IPS-NIHi7 (cell line): ENCODE measurements at regions not wholly inside any gene's neighbourhood (a gene's known extent, or its start where the extent isn't known, plus 50 kb on each side); places are given as distances from the start of the nearest gene placed in this dataset.
A peak's percentile ranks its signal among the peaks of the same experiment; 100 is the strongest.
"Not testable (repeated sequence)": the region's sequence is repeated elsewhere in the genome, so short reads cannot be mapped to it uniquely, and the experiment has no call there.

Experiments used
- DNase-seq: peaks from one replicate; pipeline ENCODE4 v3.0.0; 2012; ENCODE audit warnings: mixed read lengths; ENCODE audit errors: extremely low spot score

DNA sequence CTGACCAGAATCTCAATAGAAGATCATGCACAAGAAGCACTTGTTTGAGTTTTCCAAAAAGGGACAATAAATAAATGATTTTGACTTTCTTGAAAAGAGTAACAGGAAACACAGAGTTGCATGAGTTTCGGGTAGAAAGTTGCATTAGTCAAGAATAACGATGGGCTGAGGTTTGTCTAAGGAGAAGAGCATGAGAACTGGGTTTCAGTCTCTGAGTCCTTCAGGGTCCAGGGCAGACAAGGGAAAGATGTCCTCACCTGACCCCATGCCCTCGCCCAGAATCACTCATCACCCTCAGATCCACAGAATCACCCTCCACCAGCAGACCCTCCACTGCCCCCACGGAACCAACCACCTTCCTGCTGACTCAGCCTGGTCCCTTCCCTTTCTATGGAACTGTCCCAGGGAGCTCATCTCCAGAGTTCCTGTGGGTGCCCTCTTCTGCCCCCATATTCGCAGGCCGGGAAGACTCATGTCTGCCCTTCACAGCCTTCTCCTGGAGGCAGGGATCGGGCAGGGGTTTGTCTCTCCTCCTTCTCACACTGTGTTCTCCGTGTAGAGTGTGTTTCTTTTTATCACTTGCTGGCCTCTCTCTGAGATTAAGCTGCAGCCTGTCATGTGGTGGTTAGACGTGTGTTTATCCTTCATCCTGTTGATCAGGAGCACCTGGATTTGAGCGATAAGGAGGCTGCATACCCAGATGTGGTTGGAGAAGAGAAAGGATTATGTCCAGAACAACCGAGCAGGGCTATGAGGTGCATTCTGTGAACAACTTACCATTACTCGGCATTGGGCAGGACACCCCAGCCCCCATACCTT is 442.6 kb downstream of the MAT2B start:
- DNase-seq = no peak

DNA sequence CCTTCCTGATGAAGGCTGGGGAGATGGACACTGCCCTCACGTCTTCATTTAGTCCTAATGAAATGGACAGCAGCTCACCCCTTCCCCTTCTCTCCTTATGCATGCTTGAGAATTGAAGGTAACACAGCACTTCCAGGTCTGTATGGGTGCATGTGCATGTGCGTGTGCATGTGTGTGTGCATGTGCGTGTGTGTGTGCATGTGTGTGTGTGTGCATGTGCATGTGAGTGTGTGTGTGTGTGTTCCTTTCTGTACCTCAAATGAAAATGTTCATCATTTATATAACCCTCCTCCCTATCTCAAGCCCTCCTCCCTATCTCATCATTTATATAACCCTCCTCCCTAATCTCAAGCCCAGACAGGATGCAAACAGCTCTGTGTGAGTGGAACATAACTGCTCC is 444.8 kb downstream of the MAT2B start:
- no peak for DNase-seq

DNA sequence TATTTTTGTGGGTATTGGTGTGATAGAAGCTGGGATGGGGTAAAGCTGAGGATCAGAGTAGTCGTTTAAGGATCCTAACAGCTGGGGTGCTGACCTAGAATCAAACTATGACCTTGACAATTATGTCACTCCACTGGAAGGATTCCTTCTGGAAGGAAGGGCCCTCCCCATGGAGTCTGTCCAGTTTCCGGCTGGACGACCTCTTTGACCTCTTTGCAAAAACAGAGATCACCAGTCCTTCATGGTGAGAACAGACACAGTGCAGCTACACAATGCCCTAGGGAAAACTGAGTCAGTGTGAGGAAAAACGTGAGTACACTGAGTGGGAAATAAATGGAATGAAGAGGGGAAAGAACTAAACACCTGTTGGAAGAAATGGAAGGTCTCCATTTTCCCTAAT is 445.6 kb downstream of the MAT2B start:
- no peak for DNase-seq

DNA sequence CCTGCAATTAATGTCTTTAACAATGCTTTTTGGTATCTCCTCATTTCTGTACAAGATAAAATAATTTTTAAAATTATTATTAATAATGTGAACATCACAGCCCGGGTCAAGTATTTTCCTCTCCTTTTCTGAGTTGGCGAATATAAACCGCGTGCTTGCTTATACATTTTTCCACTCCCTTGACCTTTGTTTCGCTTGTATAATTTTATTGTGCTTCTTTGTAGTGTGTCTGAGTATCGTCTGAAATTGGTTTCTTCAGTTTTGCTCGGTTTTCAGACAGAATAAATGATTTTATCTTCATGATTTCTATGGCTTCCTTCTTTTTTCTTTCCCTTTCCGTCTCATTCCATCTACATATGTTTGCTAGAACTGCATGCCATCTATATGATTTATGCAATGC is 448.5 kb downstream of the MAT2B start:
- no peak for DNase-seq

DNA sequence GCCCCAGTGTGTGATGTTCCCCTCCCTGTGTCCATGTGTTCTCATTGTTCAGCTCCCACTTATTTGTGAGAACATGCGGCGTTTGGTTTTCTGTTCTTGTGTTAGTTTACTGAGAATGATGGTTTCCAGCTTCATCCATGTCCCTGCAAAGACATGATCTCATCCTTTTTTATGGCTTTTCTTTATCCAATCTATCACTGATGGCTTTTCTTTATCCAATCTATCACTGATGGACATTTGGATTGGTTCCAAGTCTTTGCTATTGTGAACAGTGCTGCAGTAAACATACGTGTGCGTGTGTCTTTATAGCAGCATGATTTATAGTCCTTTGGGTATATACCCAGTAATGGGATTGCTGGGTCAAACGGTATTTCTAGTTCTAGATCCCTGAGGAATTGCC is 455.8 kb downstream of the MAT2B start:
- DNase-seq = not testable (repeated sequence)

DNA sequence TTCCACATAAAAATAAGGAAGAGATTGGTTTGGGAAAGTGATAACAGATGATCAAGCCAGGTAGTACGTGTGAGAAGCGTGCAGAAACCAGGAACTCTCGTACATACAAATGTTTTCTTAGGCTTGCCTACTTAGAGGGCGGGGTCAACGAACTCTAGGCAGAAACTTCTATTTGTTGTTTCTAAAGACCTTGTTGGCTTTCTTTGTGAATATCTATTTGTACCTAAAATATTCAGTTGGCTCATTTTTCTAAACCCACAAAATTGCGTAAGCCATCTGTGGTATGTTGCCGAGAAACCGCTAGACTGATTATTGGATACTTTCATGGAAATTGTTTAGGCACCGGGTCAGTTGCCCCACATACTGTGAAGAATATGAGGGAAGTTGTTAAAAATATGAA is 458.5 kb downstream of the MAT2B start:
- no peak for DNase-seq

DNA sequence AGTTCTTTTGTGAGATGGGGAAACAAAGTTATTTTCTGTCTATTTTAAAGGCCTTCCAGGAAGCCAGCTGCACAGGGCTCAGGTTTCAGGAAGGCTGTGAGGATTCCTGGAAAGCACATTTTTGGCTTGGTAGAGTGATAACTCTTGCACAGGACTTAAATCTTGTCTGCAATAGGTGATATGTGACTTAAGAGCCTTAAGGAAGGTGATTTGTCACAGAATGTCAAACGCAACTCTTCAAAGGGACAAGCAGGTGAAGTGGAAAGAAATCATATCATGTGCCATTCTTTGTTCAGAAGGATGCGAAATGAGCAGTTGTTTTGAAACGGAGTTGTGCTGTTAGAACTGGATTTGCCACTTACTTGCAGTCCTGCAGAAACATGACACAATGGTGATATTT is 459.3 kb downstream of the MAT2B start:
- no peak for DNase-seq

DNA sequence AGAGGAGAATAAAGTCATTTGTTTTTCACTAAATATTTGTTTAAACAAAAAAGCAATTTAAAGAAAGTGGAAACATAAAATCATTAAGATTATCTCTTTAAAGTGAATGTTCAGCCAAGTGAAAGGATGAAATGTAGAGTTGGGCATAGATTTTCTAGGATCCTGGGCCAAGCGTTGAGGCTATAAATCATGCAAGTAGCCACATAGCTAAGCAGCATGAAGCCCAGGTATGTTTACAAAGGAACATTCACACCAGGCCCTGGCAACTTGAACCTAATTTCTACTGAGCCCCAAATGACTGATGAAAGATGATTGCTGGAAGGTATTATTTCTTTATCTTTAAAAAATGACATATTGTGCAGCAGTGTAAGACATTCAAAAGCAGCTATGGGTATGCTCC is 461.8 kb downstream of the MAT2B start:
- DNase-seq = no peak

DNA sequence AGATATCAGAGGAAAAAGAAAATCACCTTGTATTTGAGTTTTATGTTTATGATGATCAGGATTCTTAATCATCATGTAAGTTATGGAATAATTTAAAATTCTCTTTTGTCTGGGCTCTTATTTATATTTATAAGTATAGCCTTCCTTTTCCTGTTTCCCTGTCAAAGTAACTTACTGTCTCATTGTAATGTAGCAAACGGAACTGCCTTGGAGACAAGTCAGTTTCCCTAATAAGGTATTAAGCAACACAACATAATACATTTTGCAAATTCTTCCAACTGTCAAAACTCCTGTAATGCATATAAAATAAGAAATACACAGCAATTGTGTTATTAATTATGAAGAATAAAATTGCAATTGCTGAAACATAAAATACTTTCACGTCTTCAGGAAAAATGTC is 463.2 kb downstream of the MAT2B start:
- DNase-seq = no peak

DNA sequence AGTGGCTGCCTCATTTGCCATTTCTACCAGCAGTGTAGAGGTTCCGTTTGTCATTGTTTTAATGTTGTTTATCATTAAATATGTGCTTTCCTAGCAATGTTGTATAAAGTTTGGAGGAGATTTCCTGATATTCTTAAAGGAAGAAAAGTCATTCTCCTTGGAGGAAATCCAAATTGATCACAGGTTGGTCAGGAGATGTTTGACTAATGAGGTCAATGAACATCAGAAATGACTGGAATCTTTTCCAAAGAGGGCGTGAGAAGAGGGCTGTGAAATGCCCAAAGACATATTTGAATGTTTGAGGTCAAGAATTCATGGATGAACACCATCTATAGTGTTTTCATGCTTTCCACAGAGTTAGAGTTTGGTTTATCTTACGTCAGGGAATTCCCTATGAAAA is 471.3 kb downstream of the MAT2B start:
- DNase-seq = no peak

DNA sequence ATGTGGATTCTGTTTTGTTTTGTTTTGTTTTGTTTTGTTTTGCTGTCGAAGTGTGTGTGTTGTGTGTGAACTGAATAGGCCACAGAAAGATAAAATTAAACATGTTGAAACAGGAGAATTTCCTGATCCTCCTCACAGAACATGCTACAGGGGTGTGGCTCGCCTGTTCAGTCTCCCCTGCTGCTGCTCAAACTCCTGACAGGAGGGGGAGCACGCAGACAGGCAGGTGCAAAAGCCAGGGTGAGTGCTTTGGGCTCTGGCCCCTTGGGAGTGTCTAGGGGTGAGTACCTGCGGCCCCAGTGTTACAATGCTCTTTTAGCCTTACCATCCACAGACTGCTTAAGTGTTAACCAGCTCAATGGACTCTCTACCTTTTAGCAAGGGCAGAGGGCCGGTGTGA is 473.5 kb downstream of the MAT2B start:
- peak; percentile 19 for DNase-seq

DNA sequence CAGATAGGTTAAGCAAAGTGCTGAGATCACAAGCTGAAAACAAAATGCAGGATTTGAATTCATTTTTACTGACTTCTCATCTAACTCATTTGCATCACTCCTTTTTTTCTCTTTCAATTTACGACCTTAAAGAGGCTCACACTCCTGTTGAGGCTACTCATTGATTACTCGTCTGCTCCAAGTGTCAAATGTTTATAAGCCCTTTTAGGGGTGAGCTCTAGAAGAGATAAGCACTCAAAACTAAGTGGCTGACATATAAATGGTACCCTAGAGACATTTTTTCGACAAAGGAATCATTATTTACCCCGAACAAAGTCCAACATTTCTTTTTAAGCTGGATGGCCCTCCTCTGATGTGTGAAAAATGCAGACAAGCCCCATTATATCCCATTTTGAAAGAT is 483.1 kb downstream of the MAT2B start:
- DNase-seq = no peak

DNA sequence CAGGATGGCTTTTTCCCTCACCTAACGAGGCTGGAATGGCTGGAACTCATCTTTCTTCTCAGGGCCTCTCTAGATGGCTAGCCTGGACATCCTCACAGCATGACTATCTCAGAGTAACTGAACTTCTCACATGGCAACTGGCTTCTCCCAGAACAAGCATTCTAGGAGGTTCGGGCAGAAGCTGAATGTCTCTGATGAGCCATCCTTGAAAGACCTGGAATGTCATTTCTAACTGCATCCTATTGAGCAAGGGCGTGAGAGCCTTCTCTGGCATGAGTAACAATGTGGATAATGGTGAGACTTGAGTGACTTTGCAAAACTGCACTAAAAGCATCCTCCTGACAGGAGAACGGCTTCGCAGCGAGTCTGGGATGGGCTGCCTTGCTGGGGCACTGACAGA is 487.7 kb downstream of the MAT2B start:
- no peak for DNase-seq

DNA sequence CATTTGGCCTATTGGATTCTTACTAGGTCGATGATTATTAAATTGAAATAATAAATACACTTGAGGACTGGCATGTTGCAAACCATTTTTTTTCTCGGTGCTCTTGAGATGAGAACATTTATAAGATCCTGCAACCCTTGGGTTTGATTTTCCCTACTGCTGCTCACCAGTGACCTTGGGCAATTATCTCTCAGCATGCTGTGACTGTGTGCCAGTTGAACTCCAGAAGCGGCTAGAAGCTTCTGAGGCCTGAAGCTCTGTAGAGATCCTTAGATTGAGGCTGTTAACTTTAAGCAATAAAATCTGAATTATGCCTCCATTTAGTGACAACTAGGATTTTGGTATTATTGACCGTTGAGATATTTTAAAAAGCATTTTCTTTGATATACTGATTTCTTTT is 489.8 kb downstream of the MAT2B start:
- no peak for DNase-seq

DNA sequence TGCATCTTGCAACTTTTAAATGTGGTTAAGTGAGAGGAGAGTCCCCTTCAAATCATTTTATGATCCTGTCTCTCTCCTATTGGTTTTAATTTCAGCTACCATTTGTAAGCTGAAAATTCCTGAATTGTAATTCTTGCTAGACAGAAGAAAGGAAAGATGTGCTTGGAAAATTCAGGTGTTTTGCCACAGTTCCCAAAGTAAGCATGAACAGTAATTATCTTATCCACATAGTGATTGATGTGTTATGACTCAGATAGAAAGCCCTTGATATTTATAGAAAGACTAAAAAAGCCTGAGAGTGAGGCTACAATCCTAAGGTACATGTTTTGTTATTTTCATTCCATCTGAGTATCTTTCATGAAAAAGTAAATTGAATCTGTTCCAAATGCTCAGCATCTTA is 492.5 kb downstream of the MAT2B start:
- DNase-seq = no peak

DNA sequence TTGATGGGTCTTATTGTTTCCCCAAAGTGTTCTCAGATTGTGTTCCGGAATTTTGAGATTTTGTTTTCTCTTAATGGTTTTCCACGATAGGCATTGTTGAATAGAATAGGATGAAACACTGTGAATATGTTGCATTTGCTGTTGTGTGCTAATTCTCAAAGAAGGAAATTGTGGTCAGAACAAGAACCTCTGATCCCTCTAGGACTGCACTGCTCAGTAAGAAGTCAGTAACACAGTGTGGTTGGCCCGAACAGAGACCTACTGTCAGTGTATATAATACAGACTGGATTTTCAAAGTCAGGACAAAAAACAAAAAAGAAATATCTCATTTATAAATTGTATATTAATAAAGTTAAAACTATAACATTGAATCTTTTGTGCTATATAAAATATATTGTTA is 494.8 kb downstream of the MAT2B start:
- DNase-seq = no peak

DNA sequence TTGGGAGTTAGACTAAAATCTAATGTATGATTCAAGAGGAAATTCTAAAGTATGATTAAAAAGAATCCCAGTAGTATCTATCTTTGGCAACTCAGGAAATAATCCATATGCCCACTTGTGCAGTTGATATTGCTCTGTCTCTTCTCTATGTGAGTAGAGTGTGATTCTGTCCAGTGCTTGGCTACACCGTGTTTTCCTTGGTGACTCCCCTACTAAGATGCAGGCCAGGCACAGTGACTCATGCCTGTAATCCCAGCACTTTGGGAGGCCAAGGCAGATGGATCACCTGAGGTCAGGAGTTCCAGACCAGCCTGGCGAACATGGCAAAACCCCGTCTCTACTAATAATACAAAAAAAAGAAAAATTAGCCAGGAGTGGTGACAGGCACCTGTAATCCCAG is 495.4 kb downstream of the MAT2B start:
- no peak for DNase-seq

DNA sequence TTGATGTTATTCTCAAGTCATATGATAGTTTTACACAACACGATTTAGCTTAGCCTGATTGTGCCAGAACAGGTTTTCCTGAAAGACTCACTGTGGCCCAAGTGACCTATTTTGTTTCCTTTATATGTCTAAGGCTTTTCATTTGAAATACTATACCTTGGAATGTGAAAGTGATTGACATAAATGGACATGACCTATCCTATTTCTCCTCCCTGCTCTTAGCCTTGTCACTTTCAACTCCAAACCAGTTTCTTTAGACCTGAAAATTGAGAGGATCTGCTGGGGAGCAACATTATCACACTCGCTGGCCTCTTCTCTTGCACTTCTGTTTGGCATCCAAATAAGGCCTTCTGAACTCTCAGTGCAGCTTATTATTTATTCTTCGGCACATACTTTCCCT is 496.8 kb downstream of the MAT2B start:
- no peak for DNase-seq

DNA sequence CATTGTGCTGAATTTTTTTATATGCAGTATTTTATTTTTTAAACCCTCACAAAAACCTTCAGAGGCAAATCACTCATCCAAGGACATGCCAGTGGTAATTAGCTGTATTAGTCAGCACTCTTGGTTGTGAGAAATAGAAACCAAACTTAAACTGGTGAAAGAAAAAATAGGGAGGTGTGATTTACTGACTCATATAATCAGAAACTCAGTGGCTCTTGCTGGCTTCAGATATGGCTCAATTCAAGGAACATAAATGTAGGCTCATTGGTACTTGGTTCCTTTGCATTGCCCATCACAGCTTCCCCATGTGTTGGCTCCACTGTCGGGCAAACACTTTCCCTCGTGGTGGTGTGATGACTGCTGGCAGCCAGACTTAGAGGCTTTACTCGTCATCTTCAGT is 497.2 kb downstream of the MAT2B start:
- DNase-seq = no peak

DNA sequence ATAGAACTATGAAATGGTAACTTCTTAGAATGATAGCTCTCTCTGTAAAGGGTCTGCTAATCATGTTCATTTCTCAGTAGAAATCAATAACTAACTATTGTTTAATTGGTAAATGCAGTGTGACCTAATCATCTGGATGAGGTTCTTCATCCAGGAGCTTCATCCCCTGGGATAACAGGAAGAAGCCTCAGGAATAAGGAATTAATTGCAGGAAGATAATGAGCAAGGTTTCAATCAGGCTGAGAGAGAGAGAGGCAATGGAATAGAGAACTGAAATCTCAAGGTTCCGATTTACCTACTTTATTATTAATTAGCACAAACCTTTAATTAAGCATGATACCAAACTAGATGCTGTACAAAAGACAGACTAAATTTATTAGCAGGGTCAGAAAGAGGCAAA is 499.7 kb downstream of the MAT2B start:
- no peak for DNase-seq

DNA sequence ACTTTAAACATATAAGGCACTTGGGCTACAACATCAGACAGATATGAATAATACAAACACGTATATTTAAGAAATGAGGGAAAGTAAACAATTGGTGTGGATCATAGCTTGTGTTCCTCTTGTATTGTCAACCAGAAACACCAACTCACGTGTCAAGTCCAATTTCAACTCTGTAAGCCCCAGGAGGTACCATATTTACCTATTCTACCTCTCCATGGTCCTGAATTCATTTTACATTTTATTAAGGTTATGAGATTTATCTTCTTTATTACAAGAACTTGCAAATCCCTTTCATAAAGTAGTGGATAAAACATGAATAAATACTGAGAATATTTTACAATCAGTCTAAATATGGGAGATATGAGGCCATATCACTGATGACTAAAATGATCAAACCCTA is 501.6 kb downstream of the MAT2B start:
- DNase-seq = no peak

DNA sequence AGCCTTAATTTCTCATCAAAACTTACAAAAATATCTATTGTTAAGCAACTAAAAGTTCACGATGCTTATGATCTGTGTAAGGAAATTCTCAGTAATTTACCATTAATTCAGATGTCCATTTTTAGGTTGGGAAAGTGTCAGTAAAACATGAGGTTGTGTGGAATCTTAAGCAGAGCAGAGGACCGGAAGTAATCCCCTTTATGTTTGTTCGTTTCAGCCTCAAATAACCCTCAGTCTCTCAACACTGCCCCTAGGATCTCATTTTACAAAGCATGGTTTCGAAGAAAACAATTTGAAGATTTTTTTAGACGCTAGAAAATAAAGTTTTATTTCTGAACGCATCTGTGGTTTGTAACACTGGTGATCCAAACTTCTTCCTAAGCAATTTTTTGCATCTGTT is 504.2 kb downstream of the MAT2B start:
- DNase-seq = no peak

DNA sequence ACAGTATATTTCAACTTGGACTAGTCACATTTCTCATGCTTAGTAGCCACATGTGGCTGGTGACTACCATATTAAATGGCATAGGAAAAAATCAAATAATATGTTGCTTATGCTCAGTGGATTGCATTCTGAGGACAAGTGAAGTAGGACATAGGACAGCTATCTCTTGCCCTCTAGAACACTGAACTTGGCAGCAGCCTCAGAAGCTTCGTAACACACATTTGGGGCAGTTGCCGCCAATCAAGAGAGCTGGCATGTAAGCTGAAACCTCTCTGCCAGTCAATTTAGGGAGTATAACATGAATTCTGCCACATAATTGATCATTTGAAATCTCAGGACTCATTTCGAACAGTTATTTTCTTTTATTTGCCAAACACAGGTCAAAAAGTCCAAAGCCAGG is 505.5 kb downstream of the MAT2B start:
- DNase-seq = no peak

DNA sequence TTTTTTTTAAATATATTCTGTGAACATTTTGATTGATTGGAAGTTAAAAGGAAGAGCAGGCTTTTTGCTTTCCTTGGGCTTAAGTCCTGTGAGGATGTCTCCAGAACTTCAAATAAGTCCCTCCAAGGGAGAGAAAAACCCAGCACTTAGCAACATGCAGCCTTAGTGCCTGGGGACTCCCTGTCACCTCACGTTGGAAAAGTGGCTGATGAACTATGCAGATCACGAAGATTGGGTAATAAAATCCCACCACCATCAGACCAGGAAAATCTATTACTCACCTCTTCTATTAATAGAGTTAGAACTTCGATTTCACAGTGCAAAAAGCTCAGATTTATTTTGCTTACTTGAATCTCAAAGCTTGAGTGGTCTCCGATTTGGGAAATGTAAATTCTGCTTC is 507.0 kb downstream of the MAT2B start:
- no peak for DNase-seq
